ENCODE measurements at regions not wholly inside any gene's neighbourhood (a gene's known extent, or its start where the extent isn't known, plus 50 kb on each side); places are given as distances from the start of the nearest gene placed in this dataset.

GRCh38 chr10:3281941-3282673 lies 109.5 kb upstream of the PITRM1 start (continued):
- TF ChIP-seq, protein P1, sequence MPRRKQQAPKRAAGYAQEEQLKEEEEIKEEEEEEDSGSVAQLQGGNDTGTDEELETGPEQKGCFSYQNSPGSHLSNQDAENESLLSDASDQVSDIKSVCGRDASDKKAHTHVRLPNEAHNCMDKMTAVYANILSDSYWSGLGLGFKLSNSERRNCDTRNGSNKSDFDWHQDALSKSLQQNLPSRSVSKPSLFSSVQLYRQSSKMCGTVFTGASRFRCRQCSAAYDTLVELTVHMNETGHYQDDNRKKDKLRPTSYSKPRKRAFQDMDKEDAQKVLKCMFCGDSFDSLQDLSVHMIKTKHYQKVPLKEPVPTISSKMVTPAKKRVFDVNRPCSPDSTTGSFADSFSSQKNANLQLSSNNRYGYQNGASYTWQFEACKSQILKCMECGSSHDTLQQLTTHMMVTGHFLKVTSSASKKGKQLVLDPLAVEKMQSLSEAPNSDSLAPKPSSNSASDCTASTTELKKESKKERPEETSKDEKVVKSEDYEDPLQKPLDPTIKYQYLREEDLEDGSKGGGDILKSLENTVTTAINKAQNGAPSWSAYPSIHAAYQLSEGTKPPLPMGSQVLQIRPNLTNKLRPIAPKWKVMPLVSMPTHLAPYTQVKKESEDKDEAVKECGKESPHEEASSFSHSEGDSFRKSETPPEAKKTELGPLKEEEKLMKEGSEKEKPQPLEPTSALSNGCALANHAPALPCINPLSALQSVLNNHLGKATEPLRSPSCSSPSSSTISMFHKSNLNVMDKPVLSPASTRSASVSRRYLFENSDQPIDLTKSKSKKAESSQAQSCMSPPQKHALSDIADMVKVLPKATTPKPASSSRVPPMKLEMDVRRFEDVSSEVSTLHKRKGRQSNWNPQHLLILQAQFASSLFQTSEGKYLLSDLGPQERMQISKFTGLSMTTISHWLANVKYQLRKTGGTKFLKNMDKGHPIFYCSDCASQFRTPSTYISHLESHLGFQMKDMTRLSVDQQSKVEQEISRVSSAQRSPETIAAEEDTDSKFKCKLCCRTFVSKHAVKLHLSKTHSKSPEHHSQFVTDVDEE (CRISPR knock-in tag; IDR thresholded peaks at IDR 0.05): no peak

GRCh38 chr10:3278771-3279170 lies 106.2 kb upstream of the PITRM1 start:
- TF ChIP-seq ZC3H10 (CRISPR knock-in tag; IDR thresholded peaks at IDR 0.05) (no peak), ZNF70 (CRISPR knock-in tag; IDR thresholded peaks at IDR 0.05) (no peak), ESRRG (CRISPR knock-in tag; IDR thresholded peaks at IDR 0.05) (no peak), ZNF565 (CRISPR knock-in tag; conservative IDR thresholded peaks at IDR 0.05; ENCODE audit: low read depth) (no peak), PPARA (CRISPR knock-in tag; IDR thresholded peaks at IDR 0.05; ENCODE audit: borderline replicate concordance) (no peak)
- ATAC-seq: no peak

GRCh38 chr10:3277566-3277965 lies 105.0 kb upstream of the PITRM1 start:
- no peak for ATAC-seq
- TF ChIP-seq ESRRG (CRISPR knock-in tag; IDR thresholded peaks at IDR 0.05): no peak
- TF ChIP-seq TCF4 (CRISPR knock-in tag; IDR thresholded peaks at IDR 0.05; ENCODE audit: borderline replicate concordance): no peak
- no peak for TF ChIP-seq ZFP30 (CRISPR knock-in tag; IDR thresholded peaks at IDR 0.05)
- TF ChIP-seq, protein P2, sequence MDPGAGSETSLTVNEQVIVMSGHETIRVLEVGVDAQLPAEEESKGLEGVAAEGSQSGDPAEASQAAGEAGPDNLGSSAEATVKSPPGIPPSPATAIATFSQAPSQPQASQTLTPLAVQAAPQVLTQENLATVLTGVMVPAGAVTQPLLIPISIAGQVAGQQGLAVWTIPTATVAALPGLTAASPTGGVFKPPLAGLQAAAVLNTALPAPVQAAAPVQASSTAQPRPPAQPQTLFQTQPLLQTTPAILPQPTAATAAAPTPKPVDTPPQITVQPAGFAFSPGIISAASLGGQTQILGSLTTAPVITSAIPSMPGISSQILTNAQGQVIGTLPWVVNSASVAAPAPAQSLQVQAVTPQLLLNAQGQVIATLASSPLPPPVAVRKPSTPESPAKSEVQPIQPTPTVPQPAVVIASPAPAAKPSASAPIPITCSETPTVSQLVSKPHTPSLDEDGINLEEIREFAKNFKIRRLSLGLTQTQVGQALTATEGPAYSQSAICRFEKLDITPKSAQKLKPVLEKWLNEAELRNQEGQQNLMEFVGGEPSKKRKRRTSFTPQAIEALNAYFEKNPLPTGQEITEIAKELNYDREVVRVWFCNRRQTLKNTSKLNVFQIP (CRISPR knock-in tag; IDR thresholded peaks at IDR 0.05; ENCODE audit: borderline replicate concordance, low read depth): no peak

DNA sequence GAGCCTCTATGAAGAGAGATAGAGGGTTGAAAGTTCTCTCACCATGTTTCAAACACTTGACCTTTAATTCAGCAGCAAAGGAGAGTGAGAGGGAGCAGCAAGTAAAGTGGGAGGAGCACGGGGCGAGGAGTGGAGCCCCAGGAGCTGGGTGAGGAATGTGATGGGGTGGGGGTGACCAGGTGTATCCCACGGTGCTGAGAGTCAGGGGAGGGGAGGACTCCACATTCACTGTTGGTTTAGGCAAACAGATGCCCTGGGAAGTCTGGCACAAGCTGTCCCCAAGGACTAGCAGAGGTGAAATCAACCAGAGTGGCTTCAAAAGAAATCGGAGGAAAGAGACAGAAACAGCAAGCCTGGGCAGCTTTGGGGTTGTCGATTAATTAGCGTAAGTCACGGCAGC lies 101.8 kb upstream of the PITRM1 start:
- TF ChIP-seq TOX (CRISPR knock-in tag; IDR thresholded peaks at IDR 0.05; ENCODE audit: borderline replicate concordance) (no peak), ISL1 (CRISPR knock-in tag; IDR thresholded peaks at IDR 0.05) (no peak), RARB (CRISPR knock-in tag; IDR thresholded peaks at IDR 0.05) (no peak)
- TF ChIP-seq, protein P1 (CRISPR knock-in tag; IDR thresholded peaks at IDR 0.05): no peak
- ATAC-seq: no peak

DNA sequence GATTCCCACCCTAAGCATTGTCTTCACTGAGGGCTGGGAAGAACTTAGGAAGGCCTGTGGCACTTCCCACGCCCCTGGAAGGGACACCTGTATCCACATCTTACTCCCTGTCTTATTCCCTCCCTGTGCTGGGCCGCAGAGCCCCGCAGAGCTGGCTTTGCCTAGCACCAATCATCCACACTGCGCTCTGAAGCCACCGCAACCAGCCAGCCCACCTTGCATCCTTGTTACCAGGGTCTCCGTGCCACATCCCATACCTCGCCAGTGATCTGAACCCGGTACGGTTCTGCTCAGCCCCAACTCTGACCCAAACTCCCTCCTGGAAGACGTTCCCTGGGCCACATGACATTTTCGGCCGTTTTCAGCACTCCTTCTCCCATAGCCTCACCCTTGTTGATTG lies 101.4 kb upstream of the PITRM1 start:
- TF ChIP-seq PATZ1 (CRISPR knock-in tag; IDR thresholded peaks at IDR 0.05; ENCODE audit: borderline replicate concordance) (no peak), ZFP30 (CRISPR knock-in tag; IDR thresholded peaks at IDR 0.05) (no peak), TCF4 (CRISPR knock-in tag; IDR thresholded peaks at IDR 0.05; ENCODE audit: borderline replicate concordance) (no peak), RARB (CRISPR knock-in tag; IDR thresholded peaks at IDR 0.05) (no peak), ESRRG (CRISPR knock-in tag; IDR thresholded peaks at IDR 0.05) (no peak), TOX (CRISPR knock-in tag; IDR thresholded peaks at IDR 0.05; ENCODE audit: borderline replicate concordance) (no peak), ZFP3 (CRISPR knock-in tag; IDR thresholded peaks at IDR 0.05) (no peak), CSDC2 (CRISPR knock-in tag; IDR thresholded peaks at IDR 0.05) (no peak), GLIS3 (CRISPR knock-in tag; IDR thresholded peaks at IDR 0.05) (no peak), CREB5 (CRISPR knock-in tag; IDR thresholded peaks at IDR 0.05; ENCODE audit: low read depth) (no peak), ZNF565 (CRISPR knock-in tag; conservative IDR thresholded peaks at IDR 0.05; ENCODE audit: low read depth) (no peak), PPARA (CRISPR knock-in tag; IDR thresholded peaks at IDR 0.05; ENCODE audit: borderline replicate concordance) (no peak), OSR1 (CRISPR knock-in tag; IDR thresholded peaks at IDR 0.05) (no peak)
- ATAC-seq: no peak
